RPMI7951 (cell line): ENCODE measurements at regions not wholly inside any gene's neighbourhood (a gene's known extent, or its start where the extent isn't known, plus 50 kb on each side); places are given as distances from the start of the nearest gene placed in this dataset.
"Not testable (repeated sequence)": the region's sequence is repeated elsewhere in the genome, so short reads cannot be mapped to it uniquely, and the experiment has no call there.

Source experiments
- DNase-seq: peaks from one replicate; pipeline ENCODE4 v3.0.0-alpha.2; 2012; ENCODE audit warnings: low read depth

GRCh38 chr20:53668992-53669391 lies 75.4 kb upstream of the ZNF217 start:
- DNase-seq: no peak

DNA sequence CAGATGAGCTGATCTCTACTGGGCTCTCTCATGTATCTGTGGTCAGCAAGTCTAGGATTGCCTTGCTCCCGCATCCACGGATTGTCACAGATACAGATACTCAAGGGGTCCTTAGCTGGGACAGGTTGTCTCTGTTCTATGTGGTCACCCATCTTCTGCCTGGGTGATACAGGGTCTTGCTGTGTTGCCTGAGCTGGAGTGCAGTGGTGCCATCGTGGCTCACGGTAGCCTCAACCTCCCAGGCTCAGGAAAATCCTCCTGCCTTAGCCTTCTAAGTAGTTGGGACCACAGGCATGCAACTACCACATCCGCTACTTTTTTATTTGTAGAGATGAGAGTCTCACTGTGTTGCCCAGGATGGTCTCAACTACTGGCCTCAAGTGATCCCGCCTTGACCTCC lies 72.5 kb upstream of the ZNF217 start:
- no peak for DNase-seq

GRCh38 chr20:53664121-53664520 lies 70.5 kb upstream of the ZNF217 start:
- DNase-seq: no peak

DNA sequence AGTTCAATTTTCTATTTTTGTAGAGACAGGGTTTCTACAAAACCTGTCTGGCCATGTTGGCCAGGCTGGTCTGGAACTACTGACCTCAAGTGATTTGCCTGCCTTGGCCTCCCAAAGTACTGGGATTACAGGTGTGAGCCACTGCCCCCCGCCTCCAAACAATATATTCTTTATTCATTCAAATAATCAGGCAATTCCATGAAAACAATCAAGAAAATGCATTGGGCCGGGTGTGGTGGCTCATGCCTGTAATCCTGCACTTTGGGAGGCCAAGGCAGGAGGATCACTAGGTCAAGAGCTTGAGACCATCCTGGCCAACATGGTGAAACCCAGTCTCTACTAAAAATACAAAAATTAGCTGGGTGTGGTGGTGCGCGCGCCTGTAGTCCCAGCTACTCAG lies 69.9 kb upstream of the ZNF217 start:
- DNase-seq: not testable (repeated sequence)

DNA sequence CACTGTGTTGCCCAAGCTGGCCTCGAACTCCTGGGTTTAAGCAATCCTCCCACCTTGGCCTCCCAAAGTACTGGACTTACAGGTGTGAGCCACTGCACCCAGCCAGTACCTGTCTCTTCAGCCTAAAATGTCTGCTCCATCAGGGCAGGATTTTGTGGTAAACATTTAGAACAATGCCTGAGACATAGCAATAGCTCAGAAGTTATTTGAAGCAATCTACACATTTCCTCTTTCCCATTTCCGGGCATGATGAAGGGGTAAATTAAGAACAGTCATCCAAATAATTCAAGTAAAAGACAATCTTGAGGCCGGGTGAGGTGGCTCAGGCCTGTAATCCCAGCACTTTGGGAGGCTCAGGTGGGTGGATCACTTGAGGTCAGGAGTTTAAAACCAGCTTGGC lies 69.0 kb upstream of the ZNF217 start:
- DNase-seq: no peak

- peak; percentile 47 for DNase-seq
Observed at GRCh38 chr20:53660947-53661381, 67.3 kb upstream of the ZNF217 start.

- peak; percentile 33 for DNase-seq
Observed at GRCh38 chr20:53660078-53660909, 66.7 kb upstream of the ZNF217 start.

- no peak for DNase-seq
Observed at GRCh38 chr20:53658973-53659372, 65.3 kb upstream of the ZNF217 start.

- no peak for DNase-seq
Observed at GRCh38 chr20:53658322-53658721, 64.7 kb upstream of the ZNF217 start.

- no peak for DNase-seq
Observed at GRCh38 chr20:53657732-53658131, 64.1 kb upstream of the ZNF217 start.

- DNase-seq: no peak
Observed at GRCh38 chr20:53657279-53657678, 63.6 kb upstream of the ZNF217 start.

- peak; percentile 47 for DNase-seq
Observed at GRCh38 chr20:53656293-53657202, 62.9 kb upstream of the ZNF217 start.

DNA sequence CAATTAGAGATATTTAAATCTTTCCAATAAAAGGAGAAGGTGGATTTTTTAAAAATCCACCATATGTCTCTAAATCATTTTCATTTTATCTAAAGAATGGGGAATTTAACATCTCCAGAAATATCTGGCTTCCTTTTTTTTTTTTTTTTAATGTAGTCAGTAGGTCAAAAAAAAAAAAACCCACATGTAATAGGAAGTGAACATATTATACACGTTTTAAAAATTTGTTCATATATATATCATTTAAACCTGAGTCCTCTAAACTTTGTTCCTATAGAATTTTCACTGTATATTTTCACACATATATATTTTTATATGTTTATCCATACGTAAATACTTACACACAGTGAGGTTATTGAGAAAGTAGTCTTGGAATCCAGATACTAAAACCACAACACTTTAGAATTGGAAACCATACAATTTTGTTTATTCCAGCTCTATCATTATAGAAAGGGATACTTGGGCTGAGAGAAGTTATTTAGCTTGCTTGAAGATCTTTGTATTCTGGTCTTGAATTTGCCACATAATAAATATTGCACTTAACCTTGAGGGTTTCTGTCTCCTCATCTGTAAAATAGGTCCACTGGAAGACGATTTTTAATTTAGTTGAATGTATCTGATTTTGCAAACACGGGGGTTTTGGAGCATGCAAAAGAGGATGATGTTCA lies 62.1 kb upstream of the ZNF217 start:
- no peak for DNase-seq

DNA sequence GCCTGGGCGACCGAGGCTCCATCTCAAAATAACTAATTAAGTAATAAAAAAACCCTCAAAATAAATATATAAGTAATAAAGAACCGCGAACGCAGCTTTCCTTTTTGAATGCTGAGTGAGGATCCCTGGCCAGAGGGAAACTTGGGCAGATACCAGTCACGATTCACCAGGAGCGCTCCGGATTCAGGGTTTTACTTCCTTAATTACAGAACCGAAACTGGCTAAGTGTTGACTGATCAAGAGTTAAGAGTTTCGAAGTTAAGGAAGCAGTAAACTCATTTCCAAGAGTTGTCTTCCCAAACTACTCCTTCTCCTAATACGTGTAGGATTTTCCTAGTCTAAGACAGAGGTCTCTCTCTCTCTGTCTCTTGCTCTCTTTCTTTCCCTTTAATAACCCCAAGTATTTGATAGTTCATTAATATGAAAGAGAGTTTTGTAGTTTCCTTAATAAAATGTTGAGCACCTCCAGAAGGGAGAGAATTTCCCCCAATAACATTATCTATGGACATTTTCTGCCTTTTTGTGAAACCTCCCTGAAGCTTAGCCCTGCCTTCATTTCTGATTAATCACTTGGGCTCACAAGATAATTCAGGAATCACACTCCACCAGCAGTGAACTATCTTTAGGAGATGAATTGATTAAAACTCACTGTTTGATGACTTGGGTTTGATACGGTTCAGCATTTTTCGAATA lies 61.4 kb upstream of the ZNF217 start:
- peak; percentile 73 for DNase-seq

GRCh38 chr20:53654521-53654920 lies 60.9 kb upstream of the ZNF217 start:
- DNase-seq: not testable (repeated sequence)

DNA sequence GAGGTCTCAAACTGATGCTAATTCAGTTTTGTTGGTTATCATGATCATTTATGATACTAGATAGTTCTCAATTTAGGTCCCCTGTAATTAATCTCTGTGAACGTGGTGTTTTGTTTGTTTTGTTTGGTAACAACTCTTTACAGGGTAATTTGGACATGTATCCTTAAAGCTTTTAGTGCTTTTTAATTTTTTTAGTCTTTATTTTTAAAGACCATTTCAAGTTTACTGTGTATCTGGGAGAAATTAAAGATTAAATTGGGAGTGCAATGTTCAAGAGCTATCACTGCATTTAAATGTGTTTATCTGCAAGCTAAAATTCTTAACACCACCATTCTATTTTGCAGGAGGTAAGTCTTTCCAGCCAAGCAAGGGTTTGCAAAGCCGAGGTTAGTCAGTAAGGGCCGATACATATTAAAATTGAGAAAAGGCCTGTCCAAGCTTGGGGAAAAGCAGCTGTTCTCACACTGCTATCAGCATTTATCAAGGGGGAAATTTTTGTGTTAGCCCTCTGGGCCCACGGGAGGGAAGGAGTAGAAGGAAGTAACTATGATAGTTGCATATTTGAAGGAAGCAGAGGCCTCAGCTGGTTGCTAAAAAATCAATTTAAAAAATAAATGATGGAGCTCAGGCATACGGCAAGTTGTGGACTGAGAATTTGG lies 59.3 kb upstream of the ZNF217 start:
- DNase-seq: no peak

- peak; percentile 41 for DNase-seq
Observed at GRCh38 chr20:53652090-53652858, 58.6 kb upstream of the ZNF217 start.

GRCh38 chr20:53649493-53649892 lies 55.9 kb upstream of the ZNF217 start:
- not testable (repeated sequence) for DNase-seq

DNA sequence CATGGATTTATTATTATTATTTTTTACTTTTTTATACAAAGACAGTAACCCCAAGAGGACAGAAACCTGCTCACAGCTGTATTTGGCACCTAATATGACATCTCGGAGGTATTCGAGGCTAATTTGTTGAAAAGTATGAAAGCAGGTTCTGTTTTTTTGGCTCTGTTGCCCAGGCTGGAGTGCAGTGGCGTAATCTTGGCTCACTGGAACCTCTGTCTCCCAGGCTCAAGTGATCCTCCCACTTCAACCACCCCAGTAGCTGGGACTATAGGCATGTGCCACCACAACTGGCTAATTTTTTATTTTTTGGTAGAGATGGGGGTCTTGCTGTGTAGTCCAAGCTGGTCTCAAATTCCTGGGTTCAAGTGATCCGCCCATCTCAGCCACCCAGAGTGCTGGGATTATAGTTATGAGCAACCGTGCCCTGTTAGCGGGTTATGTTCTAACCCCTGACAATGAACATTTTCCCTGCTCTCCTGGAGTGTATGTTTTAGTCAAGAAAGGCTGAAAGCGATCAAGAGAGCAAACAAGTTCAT lies 53.7 kb upstream of the ZNF217 start:
- DNase-seq: no peak

DNA sequence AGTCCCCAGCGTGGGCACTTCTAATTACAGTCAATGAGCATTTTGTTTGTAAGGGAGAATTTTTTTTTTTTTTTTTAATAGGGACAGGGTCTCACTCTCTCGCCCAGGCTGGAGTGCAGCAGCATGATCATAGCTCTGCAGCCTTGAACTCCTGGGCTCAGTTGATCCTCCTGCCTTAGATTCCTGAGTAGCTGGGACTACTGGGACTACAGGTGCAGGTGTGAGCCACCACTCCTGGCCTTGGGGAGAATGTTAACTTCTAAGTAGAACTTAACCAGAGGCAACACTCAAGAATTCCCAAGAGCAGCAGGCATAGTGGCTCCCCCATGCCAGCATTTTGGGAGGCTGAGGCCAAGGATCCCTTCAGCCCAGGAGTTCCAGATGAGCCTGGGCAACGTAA lies 52.9 kb upstream of the ZNF217 start:
- DNase-seq: no peak
